ENCODE measurements at regions not wholly inside any gene's neighbourhood (a gene's known extent, or its start where the extent isn't known, plus 50 kb on each side); places are given as distances from the start of the nearest gene placed in this dataset.

DNA sequence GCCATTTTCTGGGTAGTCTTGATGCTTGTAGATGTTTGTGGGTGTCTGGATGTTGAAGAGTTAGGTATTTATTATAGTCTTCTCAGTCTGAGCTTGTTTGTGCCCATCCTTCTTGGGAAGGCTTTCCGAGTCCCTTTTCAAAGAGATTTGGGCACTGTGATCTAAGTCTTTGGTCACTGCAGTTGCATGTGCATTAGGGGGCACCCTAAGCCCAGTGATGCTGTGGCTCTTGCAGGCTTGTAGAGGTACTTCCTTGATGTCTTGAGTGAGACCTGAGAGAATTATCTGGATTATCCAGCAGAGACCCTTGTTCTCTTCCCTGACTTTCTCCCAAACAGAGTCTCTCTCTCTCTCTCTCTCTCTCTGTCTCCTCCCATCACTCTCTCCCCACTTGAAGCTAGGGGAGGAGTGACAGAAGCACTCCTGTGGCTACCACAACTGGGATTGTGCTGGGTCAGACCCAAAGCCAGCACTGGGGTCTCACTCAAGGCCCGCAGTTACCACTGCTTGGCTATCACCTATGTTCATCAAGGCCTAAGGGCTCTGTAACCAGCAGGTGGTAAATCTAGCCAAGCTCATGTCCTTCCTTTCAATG lies 68.5 kb downstream of the TMCO5A start:
- Histone ChIP-seq H3K9me3 (ENCODE audit: control insufficient read depth in 3 of 3, low read length in 3 of 3) (no peaks in the 10 kb centered on the region), H3K9ac (ENCODE audit: low read depth in 1 of 3, low read length in 3 of 3) (no peak overlapping the region), H3K27me3 (ENCODE audit: control insufficient read depth in 3 of 3, insufficient read depth in 3 of 3, low read length in 3 of 3) (no peaks in the 10 kb centered on the region), H3K36me3 (ENCODE audit: control insufficient read depth in 3 of 3, insufficient read depth in 3 of 3, low read length in 3 of 3) (no peaks in the 10 kb centered on the region), H3K4me3 (ENCODE audit: low read length in 3 of 3) (no peak overlapping the region), H3K27ac (ENCODE audit: low read depth, low read length) (no peak overlapping the region), H3K4me1 (ENCODE audit: control insufficient read depth in 3 of 3, insufficient read depth in 3 of 3, low read length in 3 of 3) (peaks cover 0 to 2% (median 0%) of the 10 kb centered on the region in 3 donors)

- Histone ChIP-seq H3K9me3 (ENCODE audit: control insufficient read depth in 3 of 3, low read length in 3 of 3) (no peaks in the 10 kb centered on the region), H3K4me1 (ENCODE audit: control insufficient read depth in 3 of 3, insufficient read depth in 3 of 3, low read length in 3 of 3) (peaks cover 0 to 2% (median 0%) of the 10 kb centered on the region in 3 donors), H3K27ac (ENCODE audit: low read depth, low read length) (no peak overlapping the region), H3K27me3 (ENCODE audit: control insufficient read depth in 3 of 3, insufficient read depth in 3 of 3, low read length in 3 of 3) (no peaks in the 10 kb centered on the region), H3K9ac (ENCODE audit: low read depth in 1 of 3, low read length in 3 of 3) (no peak overlapping the region), H3K4me3 (ENCODE audit: low read length in 3 of 3) (no peak overlapping the region), H3K36me3 (ENCODE audit: control insufficient read depth in 3 of 3, insufficient read depth in 3 of 3, low read length in 3 of 3) (no peaks in the 10 kb centered on the region)
These were observed 69.9 kb downstream of the TMCO5A start for GRCh38 chr15:38004218-38004861.

DNA sequence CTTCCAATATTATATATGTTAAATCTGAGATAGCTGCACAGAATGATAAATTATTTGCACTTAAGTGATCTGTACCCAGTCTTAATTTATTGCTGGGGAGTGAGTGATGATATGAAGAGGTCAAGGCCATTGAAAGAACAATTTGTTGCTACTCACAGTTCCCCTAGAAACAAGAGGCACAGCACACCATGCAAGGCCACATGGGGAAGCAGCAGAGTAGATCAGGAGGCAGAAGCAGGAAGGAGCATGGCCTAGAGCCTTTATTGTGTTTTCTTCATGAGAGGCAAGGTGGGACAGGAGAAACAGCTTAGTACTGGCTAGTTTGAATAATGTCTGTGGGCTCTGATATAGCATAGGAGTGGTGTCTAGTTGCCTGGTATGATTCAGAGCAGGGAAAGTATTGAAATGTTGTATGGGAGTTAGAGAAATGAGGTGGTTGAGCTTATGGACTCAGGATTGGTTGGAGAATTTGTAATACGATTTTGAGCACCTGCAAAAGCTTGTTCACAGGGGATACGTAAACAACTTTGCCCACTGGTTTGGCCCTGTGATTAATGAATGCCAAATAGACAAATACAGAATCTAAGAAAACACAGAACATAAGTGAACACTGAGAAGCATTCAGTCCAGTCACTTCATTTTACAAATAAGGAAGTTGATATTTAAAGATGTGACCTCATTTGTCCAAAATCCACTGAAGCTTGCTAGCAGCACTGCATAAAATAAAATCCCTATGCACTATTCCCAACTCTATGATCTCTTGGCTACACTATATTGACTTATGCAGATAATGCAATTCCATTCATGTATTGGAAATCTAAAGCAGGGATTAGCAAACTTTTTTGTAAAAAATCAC lies 71.7 kb downstream of the TMCO5A start:
- no peak overlapping the region for H3K9ac ChIP-seq (ENCODE audit: low read depth in 1 of 3, low read length in 3 of 3)

GRCh38 chr15:38010395-38010794 lies 76.0 kb downstream of the TMCO5A start:
- Histone ChIP-seq H3K27me3 (ENCODE audit: control insufficient read depth in 3 of 3, insufficient read depth in 3 of 3, low read length in 3 of 3) (no peaks in the 10 kb centered on the region), H3K27ac (ENCODE audit: low read depth, low read length) (no peak overlapping the region), H3K36me3 (ENCODE audit: control insufficient read depth in 3 of 3, insufficient read depth in 3 of 3, low read length in 3 of 3) (no peaks in the 10 kb centered on the region), H3K4me3 (ENCODE audit: low read length in 3 of 3) (no peak overlapping the region), H3K9ac (ENCODE audit: low read depth in 1 of 3, low read length in 3 of 3) (no peak overlapping the region), H3K9me3 (ENCODE audit: control insufficient read depth in 3 of 3, low read length in 3 of 3) (no peaks in the 10 kb centered on the region), H3K4me1 (ENCODE audit: control insufficient read depth in 3 of 3, insufficient read depth in 3 of 3, low read length in 3 of 3) (peaks cover 0 to 2% (median 0%) of the 10 kb centered on the region in 3 donors)

More for the DNA sequence above, 71.7 kb downstream of the TMCO5A start:
- no peaks in the 10 kb centered on the region for H3K36me3 ChIP-seq (ENCODE audit: control insufficient read depth in 3 of 3, insufficient read depth in 3 of 3, low read length in 3 of 3)
- no peak overlapping the region for H3K4me3 ChIP-seq (ENCODE audit: low read length in 3 of 3)
- no peak overlapping the region for H3K27ac ChIP-seq (ENCODE audit: low read depth, low read length)
- H3K4me1 ChIP-seq (ENCODE audit: control insufficient read depth in 3 of 3, insufficient read depth in 3 of 3, low read length in 3 of 3) = peaks cover 0 to 2% (median 0%) of the 10 kb centered on the region in 3 donors
- no peaks in the 10 kb centered on the region for H3K9me3 ChIP-seq (ENCODE audit: control insufficient read depth in 3 of 3, low read length in 3 of 3)
- H3K27me3 ChIP-seq (ENCODE audit: control insufficient read depth in 3 of 3, insufficient read depth in 3 of 3, low read length in 3 of 3) = no peaks in the 10 kb centered on the region

DNA sequence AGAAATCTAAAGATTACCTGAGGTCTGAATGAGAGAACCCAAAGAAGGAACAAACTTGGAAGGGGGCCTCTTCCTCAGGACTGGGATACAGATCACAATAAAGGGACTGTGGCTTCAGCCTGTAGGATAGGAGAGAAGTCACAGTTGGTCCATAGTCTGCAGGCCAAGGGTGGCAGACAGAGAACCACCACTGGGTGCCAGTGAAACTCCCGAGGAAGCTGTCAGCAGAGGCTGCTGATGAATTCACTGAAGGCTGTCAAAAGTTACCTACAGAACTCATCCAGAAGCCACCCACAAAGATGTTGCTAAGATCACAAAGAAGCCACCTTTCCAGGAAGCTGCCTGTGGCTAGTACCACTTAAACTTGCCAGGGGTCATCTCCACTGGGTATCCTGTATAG lies 78.5 kb downstream of the TMCO5A start:
- H3K36me3 ChIP-seq (ENCODE audit: control insufficient read depth in 3 of 3, insufficient read depth in 3 of 3, low read length in 3 of 3) = no peaks in the 10 kb centered on the region
- H3K27me3 ChIP-seq (ENCODE audit: control insufficient read depth in 3 of 3, insufficient read depth in 3 of 3, low read length in 3 of 3) = no peaks in the 10 kb centered on the region
- no peaks in the 10 kb centered on the region for H3K4me1 ChIP-seq (ENCODE audit: control insufficient read depth in 3 of 3, insufficient read depth in 3 of 3, low read length in 3 of 3)
- H3K4me3 ChIP-seq (ENCODE audit: low read length in 3 of 3) = no peak overlapping the region
- H3K9ac ChIP-seq (ENCODE audit: low read depth in 1 of 3, low read length in 3 of 3) = no peak overlapping the region
- H3K27ac ChIP-seq (ENCODE audit: low read depth, low read length) = no peak overlapping the region
- H3K9me3 ChIP-seq (ENCODE audit: control insufficient read depth in 3 of 3, low read length in 3 of 3) = no peaks in the 10 kb centered on the region

- no peaks in the 10 kb centered on the region for H3K9me3 ChIP-seq (ENCODE audit: control insufficient read depth in 3 of 3, low read length in 3 of 3)
- H3K36me3 ChIP-seq (ENCODE audit: control insufficient read depth in 3 of 3, insufficient read depth in 3 of 3, low read length in 3 of 3) = no peaks in the 10 kb centered on the region
- H3K4me1 ChIP-seq (ENCODE audit: control insufficient read depth in 3 of 3, insufficient read depth in 3 of 3, low read length in 3 of 3) = no peaks in the 10 kb centered on the region
- no peak overlapping the region for H3K4me3 ChIP-seq (ENCODE audit: low read length in 3 of 3)
- no peaks in the 10 kb centered on the region for H3K27me3 ChIP-seq (ENCODE audit: control insufficient read depth in 3 of 3, insufficient read depth in 3 of 3, low read length in 3 of 3)
- H3K27ac ChIP-seq (ENCODE audit: low read depth, low read length) = no peak overlapping the region
- no peak overlapping the region for H3K9ac ChIP-seq (ENCODE audit: low read depth in 1 of 3, low read length in 3 of 3)
These were observed 83.3 kb downstream of the TMCO5A start for GRCh38 chr15:38017721-38018120.

- H3K27me3 ChIP-seq (ENCODE audit: control insufficient read depth in 3 of 3, insufficient read depth in 3 of 3, low read length in 3 of 3) = no peaks in the 10 kb centered on the region
- peaks cover 0 to 2% (median 0%) of the 10 kb centered on the region in 3 donors for H3K9me3 ChIP-seq (ENCODE audit: control insufficient read depth in 3 of 3, low read length in 3 of 3)
- H3K36me3 ChIP-seq (ENCODE audit: control insufficient read depth in 3 of 3, insufficient read depth in 3 of 3, low read length in 3 of 3) = no peaks in the 10 kb centered on the region
- H3K27ac ChIP-seq (ENCODE audit: low read depth, low read length) = no peak overlapping the region
- no peak overlapping the region for H3K9ac ChIP-seq (ENCODE audit: low read depth in 1 of 3, low read length in 3 of 3)
- no peak overlapping the region for H3K4me3 ChIP-seq (ENCODE audit: low read length in 3 of 3)
- H3K4me1 ChIP-seq (ENCODE audit: control insufficient read depth in 3 of 3, insufficient read depth in 3 of 3, low read length in 3 of 3) = no peaks in the 10 kb centered on the region
These were observed 84.6 kb downstream of the TMCO5A start for GRCh38 chr15:38019066-38019465.

DNA sequence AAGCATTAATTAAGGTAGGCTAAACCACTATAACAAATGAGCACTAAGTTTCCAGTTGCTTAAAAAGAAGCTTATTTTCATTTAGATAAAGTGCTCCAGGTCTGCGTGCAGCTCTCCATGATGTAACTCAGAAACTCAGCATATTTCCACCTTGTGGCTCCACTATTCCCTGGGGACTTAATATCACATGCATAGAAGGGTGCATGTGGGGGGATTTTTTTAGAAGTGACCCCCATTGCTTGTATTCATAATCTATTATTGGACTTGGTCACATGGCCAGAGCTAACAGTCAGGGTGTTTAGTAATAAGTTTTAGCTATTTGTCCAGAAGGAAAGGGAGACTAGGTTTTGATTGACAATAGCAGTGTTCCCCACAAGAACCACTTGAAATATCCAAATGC lies 86.8 kb downstream of the TMCO5A start:
- H3K4me1 ChIP-seq (ENCODE audit: control insufficient read depth in 3 of 3, insufficient read depth in 3 of 3, low read length in 3 of 3) = no peaks in the 10 kb centered on the region

DNA sequence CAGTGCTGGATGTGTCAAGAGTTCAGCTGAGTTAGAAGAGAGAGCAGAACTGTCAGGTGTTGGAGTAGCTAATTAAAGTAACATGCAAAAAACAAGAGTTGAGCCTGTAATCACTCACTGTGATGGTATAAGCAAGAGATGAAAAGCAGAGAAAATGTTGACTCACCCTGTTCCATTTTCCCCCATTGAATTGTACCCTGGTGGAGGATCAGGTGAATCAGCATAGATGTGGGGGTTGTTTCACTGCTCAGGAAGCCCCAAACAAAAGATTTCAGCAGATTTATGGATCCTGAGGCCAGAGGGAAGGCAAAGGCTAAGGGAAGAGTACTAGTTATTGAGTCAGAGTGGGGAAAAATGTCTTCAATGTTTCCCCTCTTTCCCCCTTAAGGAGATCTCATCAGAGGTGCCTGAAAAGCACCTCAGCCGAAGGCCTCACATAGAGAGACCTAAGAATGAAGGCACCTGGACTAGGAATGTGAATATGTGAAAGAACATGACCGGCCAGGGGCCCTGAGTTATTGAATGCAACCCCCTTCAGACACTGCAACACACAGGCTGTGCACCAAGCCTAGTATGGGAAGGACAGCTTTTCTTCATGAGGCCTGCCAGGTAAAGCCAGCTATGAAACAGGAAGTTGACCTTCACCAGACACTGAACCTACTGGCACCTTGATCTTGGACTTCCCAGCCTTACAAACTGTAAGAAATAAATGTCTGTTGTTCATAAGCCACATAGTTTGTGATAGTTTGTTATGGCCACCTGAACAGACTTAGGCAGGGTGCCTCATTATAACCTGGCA lies 90.1 kb downstream of the TMCO5A start:
- no peaks in the 10 kb centered on the region for H3K27me3 ChIP-seq (ENCODE audit: control insufficient read depth in 3 of 3, insufficient read depth in 3 of 3, low read length in 3 of 3)
- H3K36me3 ChIP-seq (ENCODE audit: control insufficient read depth in 3 of 3, insufficient read depth in 3 of 3, low read length in 3 of 3) = no peaks in the 10 kb centered on the region
- H3K4me1 ChIP-seq (ENCODE audit: control insufficient read depth in 3 of 3, insufficient read depth in 3 of 3, low read length in 3 of 3) = no peaks in the 10 kb centered on the region
- H3K4me3 ChIP-seq (ENCODE audit: low read length in 3 of 3) = no peak overlapping the region
- H3K27ac ChIP-seq (ENCODE audit: low read depth, low read length) = no peak overlapping the region
- no peak overlapping the region for H3K9ac ChIP-seq (ENCODE audit: low read depth in 1 of 3, low read length in 3 of 3)
- peaks cover 0 to 3% (median 0%) of the 10 kb centered on the region in 3 donors for H3K9me3 ChIP-seq (ENCODE audit: control insufficient read depth in 3 of 3, low read length in 3 of 3)

More for the DNA sequence above, 86.8 kb downstream of the TMCO5A start:
- Histone ChIP-seq H3K36me3 (ENCODE audit: control insufficient read depth in 3 of 3, insufficient read depth in 3 of 3, low read length in 3 of 3) (no peaks in the 10 kb centered on the region), H3K9ac (ENCODE audit: low read depth in 1 of 3, low read length in 3 of 3) (no peak overlapping the region), H3K4me3 (ENCODE audit: low read length in 3 of 3) (no peak overlapping the region), H3K27ac (ENCODE audit: low read depth, low read length) (no peak overlapping the region), H3K27me3 (ENCODE audit: control insufficient read depth in 3 of 3, insufficient read depth in 3 of 3, low read length in 3 of 3) (no peaks in the 10 kb centered on the region), H3K9me3 (ENCODE audit: control insufficient read depth in 3 of 3, low read length in 3 of 3) (peaks cover 0 to 3% (median 0%) of the 10 kb centered on the region in 3 donors)

All from skeletal muscle tissue (tissue), 3 donors.